CD4-positive, alpha-beta T cell treated with Interleukin-6 for 4 hours (primary cell): ENCODE measurements at regions not wholly inside any gene's neighbourhood (a gene's known extent, or its start where the extent isn't known, plus 50 kb on each side); places are given as distances from the start of the nearest gene placed in this dataset.

Experiments used
- DNase-seq: peaks from one replicate; pipeline ENCODE4 v3.0.0-alpha.2; 2020; ENCODE audit warnings: mixed read lengths

DNA sequence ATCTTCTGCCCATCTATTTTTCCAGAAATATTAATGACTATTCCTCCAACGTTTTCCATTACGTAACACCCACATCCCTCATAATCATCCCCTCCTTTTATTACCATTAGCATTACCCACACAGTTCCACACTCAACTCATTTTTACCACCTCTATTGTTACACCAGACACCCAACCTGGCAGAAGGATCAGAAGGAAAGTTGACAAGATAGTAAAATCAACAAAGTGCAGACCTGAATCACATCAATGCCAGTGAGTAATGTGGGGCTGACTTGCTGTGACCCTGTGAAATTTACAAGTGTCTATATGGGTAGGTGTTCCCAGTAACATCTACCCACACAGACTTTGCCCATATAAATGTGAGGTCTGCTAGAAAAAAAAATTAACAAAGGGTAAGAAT, 568.2 kb downstream of the MAFB start:
- no peak for DNase-seq

- no peak for DNase-seq
These were observed 577.8 kb downstream of the MAFB start for GRCh38 chr20:40111282-40111681.

DNA sequence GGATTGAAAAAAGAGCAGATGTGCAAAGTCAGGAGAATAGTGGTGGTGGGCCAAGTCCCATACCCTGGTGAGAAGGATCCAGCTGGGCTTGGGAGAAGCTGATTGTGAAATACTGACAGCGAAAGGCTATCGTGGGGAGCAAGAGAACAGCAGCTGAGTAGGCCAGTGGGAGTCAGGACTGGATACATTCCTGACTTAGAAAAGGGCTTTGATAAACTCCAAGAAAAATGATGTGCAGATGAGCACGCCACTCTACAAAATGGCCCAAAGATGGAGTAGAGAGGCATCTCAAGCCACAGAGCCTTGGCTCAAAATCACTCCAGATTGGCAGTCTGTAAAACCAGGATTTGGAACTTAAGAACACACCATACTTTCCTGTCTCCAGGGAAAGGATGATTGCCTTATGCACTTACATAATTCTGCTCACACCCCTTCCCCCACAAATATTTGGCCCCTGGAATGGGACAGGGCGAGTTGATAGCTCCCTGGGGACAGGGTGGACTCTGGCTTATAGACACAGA, 578.7 kb downstream of the MAFB start:
- no peak for DNase-seq

- DNase-seq: no peak
These were observed 579.9 kb downstream of the MAFB start for GRCh38 chr20:40109136-40109535.

DNA sequence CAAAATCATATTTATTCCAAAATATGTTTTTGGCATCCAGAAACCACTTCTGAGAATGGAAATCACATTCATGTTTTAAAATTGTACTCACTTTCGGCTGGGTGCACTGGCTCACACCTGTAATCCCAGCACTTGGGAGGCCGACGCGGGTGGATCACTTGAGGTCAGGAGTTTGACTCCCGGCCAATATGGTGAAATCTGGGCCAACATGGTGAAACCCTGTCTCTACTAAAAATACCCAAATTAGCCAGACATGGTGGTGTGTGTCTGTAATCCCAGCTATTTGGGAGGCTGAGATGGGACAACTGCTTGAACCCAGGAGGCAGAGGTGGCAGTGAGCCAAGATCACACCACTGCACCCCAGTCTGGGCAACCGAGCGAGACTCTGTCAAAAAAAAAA, 580.7 kb downstream of the MAFB start:
- DNase-seq: no peak

GRCh38 chr20:40104959-40105358, 584.1 kb downstream of the MAFB start:
- DNase-seq: no peak

GRCh38 chr20:40103420-40103819, 585.6 kb downstream of the MAFB start:
- DNase-seq: no peak

- no peak for DNase-seq
These were observed 587.5 kb downstream of the MAFB start for GRCh38 chr20:40101560-40101959.

- DNase-seq: no peak
These were observed 588.8 kb downstream of the MAFB start for GRCh38 chr20:40100261-40100660.

- no peak for DNase-seq
These were observed 598.8 kb downstream of the MAFB start for GRCh38 chr20:40090236-40090635.

GRCh38 chr20:40087496-40087895, 601.5 kb downstream of the MAFB start:
- no peak for DNase-seq

- DNase-seq: no peak
These were observed 603.5 kb downstream of the MAFB start for GRCh38 chr20:40085513-40085912.

DNA sequence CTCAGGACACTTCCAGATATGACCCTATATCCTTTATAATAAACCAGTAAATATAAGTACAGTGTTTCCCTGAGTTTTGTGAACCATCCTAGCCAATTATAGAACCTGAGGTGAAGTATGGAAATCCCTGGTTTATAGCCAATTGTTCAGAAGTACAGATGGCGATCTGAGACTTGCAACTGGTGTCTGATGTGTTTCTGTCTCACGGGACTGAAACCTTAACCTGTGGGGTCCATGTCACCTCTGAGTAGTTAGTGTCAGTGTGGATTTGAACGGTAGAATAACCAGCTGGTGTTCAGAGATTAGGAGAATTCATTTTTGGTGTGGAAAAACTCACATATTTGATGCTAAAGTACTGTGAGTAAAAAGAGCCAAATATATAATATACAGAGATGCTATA, 606.6 kb downstream of the MAFB start:
- no peak for DNase-seq

DNA sequence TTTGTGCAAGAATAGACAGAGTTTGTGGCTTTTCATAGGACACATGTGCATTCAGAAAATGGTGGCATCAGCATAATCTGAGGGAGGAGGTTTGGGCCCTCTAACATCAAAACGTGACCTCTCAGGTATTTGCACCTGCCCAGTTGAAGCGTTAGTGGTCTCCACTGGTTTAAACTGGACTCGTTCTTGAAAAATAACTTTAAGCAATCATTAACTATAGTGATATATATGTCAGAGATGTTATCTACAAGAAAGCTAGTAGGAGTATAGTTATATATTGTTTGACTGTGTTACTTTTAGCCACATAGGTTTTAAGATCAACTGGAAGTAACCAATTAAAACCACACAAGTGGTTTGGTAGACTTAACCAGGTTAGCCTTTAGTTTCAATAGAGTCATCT, 607.4 kb downstream of the MAFB start:
- no peak for DNase-seq

- no peak for DNase-seq
These were observed 608.9 kb downstream of the MAFB start for GRCh38 chr20:40080041-40080652.

DNA sequence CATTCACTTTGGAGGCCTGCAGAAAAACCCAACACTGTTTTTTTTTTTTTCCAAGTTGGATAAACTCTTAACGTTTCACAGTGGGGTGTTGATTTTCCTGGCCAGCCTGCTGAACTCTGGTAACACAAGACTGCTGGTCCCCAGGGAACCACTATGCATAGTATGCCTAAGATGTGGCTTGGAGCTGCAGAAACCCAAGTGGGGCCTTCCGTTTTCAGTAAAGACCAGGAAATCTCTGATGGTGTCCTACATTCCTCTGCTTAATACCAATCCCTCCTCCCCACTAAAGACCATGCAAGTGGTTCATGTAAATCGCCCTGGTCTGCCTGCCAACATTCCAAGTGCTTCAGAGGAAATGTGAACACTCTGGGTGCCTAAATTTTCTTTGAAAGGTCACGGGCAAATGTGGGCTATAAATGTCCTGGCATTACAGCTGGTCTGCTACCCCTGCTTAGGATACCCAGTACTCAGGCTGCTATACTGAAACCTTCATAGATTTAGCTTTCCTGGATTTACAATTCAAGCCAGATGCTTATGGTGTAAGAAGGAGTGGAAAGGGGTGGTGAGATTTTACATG, 615.4 kb downstream of the MAFB start:
- DNase-seq: no peak

DNA sequence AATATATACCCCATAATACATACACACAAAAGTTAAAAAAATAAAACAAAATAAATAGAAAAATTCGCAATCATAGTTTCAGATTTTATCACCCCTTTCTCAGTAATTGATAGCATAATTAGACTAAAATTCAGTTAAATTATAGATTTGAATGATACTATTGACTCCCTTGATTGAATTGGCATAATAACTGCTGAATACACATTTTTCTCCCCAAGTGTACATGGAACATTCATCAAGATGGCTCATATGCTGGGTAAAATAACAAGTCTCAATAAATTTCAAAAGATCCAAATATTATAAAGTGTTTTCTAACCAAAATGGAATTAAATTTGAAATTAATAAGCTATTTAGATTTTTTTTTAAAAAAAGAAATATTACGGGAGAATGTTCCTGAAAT, 616.1 kb downstream of the MAFB start:
- DNase-seq: no peak

GRCh38 chr20:40056171-40056570, 632.9 kb downstream of the MAFB start:
- DNase-seq: no peak

GRCh38 chr20:40055711-40056110, 633.3 kb downstream of the MAFB start:
- DNase-seq: no peak

- DNase-seq: no peak
These were observed 634.7 kb downstream of the MAFB start for GRCh38 chr20:40054311-40054710.

GRCh38 chr20:40050596-40050995, 638.4 kb downstream of the MAFB start:
- DNase-seq: no peak

DNA sequence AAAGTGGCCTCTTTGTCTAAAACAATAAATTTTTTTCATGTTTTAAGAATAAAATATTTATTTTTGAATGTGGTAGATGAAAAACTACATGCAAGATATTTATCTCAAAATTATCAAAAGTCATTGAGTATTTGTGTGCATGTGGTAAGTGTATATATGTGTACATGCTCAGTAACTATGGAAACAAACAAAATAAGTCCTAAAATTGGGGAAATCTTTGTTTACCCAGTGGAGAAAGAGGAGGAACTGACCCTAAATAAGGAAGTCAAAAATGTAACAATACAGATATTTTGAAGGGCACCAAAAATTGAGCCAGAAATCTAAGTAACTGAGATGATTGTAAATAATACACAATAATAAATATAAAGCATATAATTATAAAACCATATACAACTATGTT, 639.2 kb downstream of the MAFB start:
- DNase-seq: no peak

DNA sequence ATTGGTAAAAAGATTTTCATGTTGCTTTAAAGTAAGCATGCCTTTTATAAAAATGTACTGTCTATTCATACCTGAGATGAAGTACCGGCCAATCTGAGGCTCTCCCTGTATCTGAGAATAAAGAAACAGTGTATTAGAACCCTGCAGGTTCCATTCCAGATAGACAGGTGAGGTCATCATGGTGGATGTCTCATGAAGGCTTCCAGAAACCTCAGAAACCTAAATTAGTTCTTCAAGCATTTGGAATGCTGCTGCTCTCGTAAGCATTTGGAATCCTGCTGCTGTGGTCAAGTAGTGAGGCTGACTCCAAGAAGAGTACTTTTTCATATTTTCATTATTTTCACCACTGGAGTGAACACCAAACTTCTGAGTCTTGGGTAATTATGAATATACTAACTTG, 642.3 kb downstream of the MAFB start:
- DNase-seq: no peak

GRCh38 chr20:40037511-40037910, 651.5 kb downstream of the MAFB start:
- DNase-seq: no peak

DNA sequence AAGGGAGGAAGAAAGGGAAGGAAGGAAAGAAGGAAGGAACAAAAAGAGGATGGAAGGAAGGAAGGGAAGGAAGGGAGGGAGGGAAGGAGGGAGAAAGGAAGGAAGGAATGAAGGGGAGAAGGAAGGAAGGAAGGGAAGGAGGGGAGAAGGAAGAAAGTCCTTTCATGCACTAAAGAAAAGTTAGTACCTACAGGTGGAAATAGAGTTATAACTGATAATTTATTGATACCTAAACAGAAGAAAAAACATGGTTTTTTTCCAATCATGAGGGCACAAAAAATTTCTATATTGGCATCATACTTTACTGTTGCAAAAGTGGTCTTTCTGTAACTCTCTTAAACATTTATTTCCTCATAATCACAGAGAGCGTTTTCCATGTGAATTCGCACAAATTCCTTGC, 659.4 kb downstream of the MAFB start:
- DNase-seq: no peak
